ENCODE measurements at regions not wholly inside any gene's neighbourhood (a gene's known extent, or its start where the extent isn't known, plus 50 kb on each side); places are given as distances from the start of the nearest gene placed in this dataset.

GRCh38 chr13:62663767-62664166, 1248.1 kb upstream of the PCDH20 start:
- no peak for TF ChIP-seq CTCF (conservative IDR thresholded peaks at IDR 0.05; ENCODE audit: low read depth in 2 of 2)
- no peak for TF ChIP-seq POLR2AphosphoS5 (IDR thresholded peaks at IDR 0.05; ENCODE audit: low read depth)
- no peak for TF ChIP-seq EZH2 (IDR thresholded peaks at IDR 0.05; ENCODE audit: low read depth, unreplicated experiment)
- no peak for TF ChIP-seq JUNB (IDR thresholded peaks at IDR 0.05; ENCODE audit: unreplicated experiment)
- no peak for TF ChIP-seq EZH2phosphoT487 (IDR thresholded peaks at IDR 0.05; ENCODE audit: unreplicated experiment)
- no peak for TF ChIP-seq ZNF114 (CRISPR knock-in tag; IDR thresholded peaks at IDR 0.05)
- TF ChIP-seq REST (IDR thresholded peaks at IDR 0.05; ENCODE audit: unreplicated experiment), result no peak
- TF ChIP-seq ETS1 (IDR thresholded peaks at IDR 0.05), result no peak
- no peak for TF ChIP-seq CREB1 (CRISPR knock-in tag; IDR thresholded peaks at IDR 0.05; ENCODE audit: low read depth)
- no peak for TF ChIP-seq ZNF331 (CRISPR knock-in tag; IDR thresholded peaks at IDR 0.05; ENCODE audit: low read depth)
- no peak for TF ChIP-seq NANOG (IDR thresholded peaks at IDR 0.05; ENCODE audit: borderline replicate concordance)

Measured in GM23338 (cell line).